Peyer's patch (tissue), 4 donors: ENCODE measurements at regions not wholly inside any gene's neighbourhood (a gene's known extent, or its start where the extent isn't known, plus 50 kb on each side); places are given as distances from the start of the nearest gene placed in this dataset.

Experiments
- DNase-seq, 3 donors: peaks; one replicate each; pipeline ENCODE4 v3.0.0-alpha.2; 2017 to 2019
- H3K27ac ChIP-seq, 4 donors: fragments of 200-600 bp; sonication (generic); one replicate each; pipeline ENCODE4 v1.5.1; 2016 to 2019
- H3K27me3 ChIP-seq, 2 donors: fragments of 200-600 bp; sonication (generic); one replicate each; pipeline ENCODE4 v1.5.1; 2019
- H3K36me3 ChIP-seq, 3 donors: fragments of 200-600 bp; sonication (generic); one replicate each; pipeline ENCODE4 v1.5.1; 2016 to 2019
- H3K4me1 ChIP-seq, 4 donors: fragments of 200-600 bp; sonication (generic); one replicate each; pipeline ENCODE4 v1.5.1; 2016 to 2019
- H3K4me3 ChIP-seq, 4 donors: fragments of 200-600 bp; sonication (generic); 1 replicate in 3 of 4; 2 replicates in 1 of 4; pipeline ENCODE4 v1.5.1; 2016 to 2019; ENCODE audit warnings: mild to moderate bottlenecking in 1 of 4
- H3K9me3 ChIP-seq, 4 donors: fragments of 200-600 bp; sonication (generic); one replicate each; pipeline ENCODE4 v1.5.1; 2016 to 2019; ENCODE audit warnings: mild to moderate bottlenecking in 1 of 4
- CTCF ChIP-seq, 6 experiments: fragments of 450-650 bp in 4 of 6; fragments of 200-600 bp in 2 of 6; sonication (generic) in 1 of 6; IDR thresholded peaks; one replicate each; pipeline ENCODE4 v1.5.1; 2017 to 2019; ENCODE audit warnings: antibody characterized with exemption in 6 of 6, mild to moderate bottlenecking in 3 of 6, moderate library complexity in 1 of 6
- POLR2A ChIP-seq, 2 donors: fragments of 450-650 bp; IDR thresholded peaks; one replicate each; pipeline ENCODE4 v1.5.1; 2017; ENCODE audit warnings: antibody characterized with exemption in 2 of 2, mild to moderate bottlenecking in 2 of 2, moderate library complexity in 2 of 2

- no peak overlapping the region for H3K27ac ChIP-seq
- no peak for DNase-seq
- H3K4me3 ChIP-seq = no peak overlapping the region
These were observed 125.1 kb upstream of the FGGY start for GRCh38 chr1:59171788-59172187.

DNA sequence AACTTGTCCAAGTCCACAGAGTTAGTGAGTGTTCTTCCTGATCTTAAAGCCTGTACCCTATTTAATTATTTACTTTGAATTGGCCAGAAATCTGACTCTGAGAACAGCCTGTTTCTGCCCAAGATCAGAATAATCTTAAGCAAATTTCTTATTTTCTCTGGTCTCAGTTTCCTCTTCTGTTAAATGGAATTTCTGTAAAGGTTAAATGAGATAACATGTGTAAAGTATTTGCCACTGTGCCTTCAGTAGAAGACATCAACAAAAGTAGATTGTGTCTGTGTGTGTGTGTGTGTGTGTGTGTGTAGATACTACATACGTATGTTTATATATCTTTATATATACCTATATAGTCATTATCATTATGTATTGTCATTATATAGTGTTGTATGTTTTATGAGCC is 124.2 kb upstream of the FGGY start:
- no peak for TF ChIP-seq POLR2A (IDR thresholded peaks at IDR 0.05)
- TF ChIP-seq CTCF (IDR thresholded peaks at IDR 0.05) = no peak
- no peak for DNase-seq
- H3K9me3 ChIP-seq = no peaks in the 10 kb centered on the region

More at GRCh38 chr1:59171788-59172187, 125.1 kb upstream of the FGGY start:
- Histone ChIP-seq H3K27me3 (no peaks in the 10 kb centered on the region), H3K4me1 (no peaks in the 10 kb centered on the region), H3K36me3 (no peaks in the 10 kb centered on the region), H3K9me3 (no peaks in the 10 kb centered on the region)
- TF ChIP-seq POLR2A (IDR thresholded peaks at IDR 0.05) = no peak
- TF ChIP-seq CTCF (IDR thresholded peaks at IDR 0.05) = no peak

GRCh38 chr1:59173721-59174120 is 123.2 kb upstream of the FGGY start:
- no peak overlapping the region for H3K27ac ChIP-seq
- no peak overlapping the region for H3K4me3 ChIP-seq
- TF ChIP-seq POLR2A (IDR thresholded peaks at IDR 0.05) = no peak
- no peak for TF ChIP-seq CTCF (IDR thresholded peaks at IDR 0.05)
- no peak for DNase-seq
- no peaks in the 10 kb centered on the region for H3K36me3 ChIP-seq
- H3K27me3 ChIP-seq = no peaks in the 10 kb centered on the region
- H3K4me1 ChIP-seq = no peaks in the 10 kb centered on the region
- no peaks in the 10 kb centered on the region for H3K9me3 ChIP-seq

More for the DNA sequence above, 124.2 kb upstream of the FGGY start:
- H3K4me3 ChIP-seq = no peak overlapping the region
- no peaks in the 10 kb centered on the region for H3K27me3 ChIP-seq
- H3K36me3 ChIP-seq = no peaks in the 10 kb centered on the region
- H3K27ac ChIP-seq = no peak overlapping the region
- no peaks in the 10 kb centered on the region for H3K4me1 ChIP-seq

DNA sequence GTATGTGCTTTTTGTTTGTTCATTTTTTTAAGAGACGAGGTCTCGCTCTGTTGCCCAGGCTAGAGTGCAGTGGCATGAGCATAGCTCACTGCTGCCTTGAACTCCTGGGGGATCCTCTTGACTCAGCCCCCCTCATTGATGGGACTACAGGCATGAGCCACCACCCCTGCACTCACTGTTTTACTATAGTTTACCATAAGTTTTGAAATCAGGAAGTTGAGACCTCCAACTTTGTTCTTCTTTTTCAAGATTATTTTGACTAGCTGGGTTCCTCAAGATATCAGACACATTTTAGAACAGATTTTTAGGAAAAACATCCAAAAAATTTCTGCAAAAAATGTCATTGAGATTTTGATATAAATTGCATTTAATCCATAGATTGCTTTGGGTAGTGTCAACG is 120.4 kb upstream of the FGGY start:
- H3K36me3 ChIP-seq = no peaks in the 10 kb centered on the region
- no peak overlapping the region for H3K4me3 ChIP-seq
- H3K9me3 ChIP-seq = no peaks in the 10 kb centered on the region
- H3K4me1 ChIP-seq = no peaks in the 10 kb centered on the region
- H3K27ac ChIP-seq = no peak overlapping the region
- TF ChIP-seq POLR2A (IDR thresholded peaks at IDR 0.05) (no peak), CTCF (IDR thresholded peaks at IDR 0.05) (no peak)
- H3K27me3 ChIP-seq = no peaks in the 10 kb centered on the region
- DNase-seq = no peak

DNA sequence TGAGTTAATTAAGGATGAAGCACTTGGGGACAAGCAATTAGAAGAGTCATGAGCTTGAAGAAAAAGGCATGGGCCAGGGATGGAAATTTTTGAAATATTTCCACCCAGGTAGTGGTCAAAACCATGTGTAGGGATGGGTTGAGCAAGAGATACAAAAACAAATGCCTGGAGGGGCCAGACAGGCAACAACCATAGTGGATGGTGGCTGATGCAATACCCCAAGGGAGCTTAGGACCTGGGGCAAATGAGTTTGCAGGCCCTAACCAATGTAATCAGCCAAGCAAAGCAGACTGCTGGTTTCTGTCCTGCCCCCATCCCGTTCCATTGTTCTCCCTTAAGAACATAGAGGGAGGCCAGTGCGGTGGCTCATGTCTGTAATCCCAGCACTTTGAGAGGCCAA is 119.1 kb upstream of the FGGY start:
- TF ChIP-seq POLR2A (IDR thresholded peaks at IDR 0.05) = no peak
- TF ChIP-seq CTCF (IDR thresholded peaks at IDR 0.05) = no peak
- no peak overlapping the region for H3K4me3 ChIP-seq
- peak overlapping the region in 1 of 4 donors; percentile 25 for H3K27ac ChIP-seq
- H3K27me3 ChIP-seq = no peaks in the 10 kb centered on the region
- no peaks in the 10 kb centered on the region for H3K9me3 ChIP-seq
- H3K36me3 ChIP-seq = no peaks in the 10 kb centered on the region
- no peaks in the 10 kb centered on the region for H3K4me1 ChIP-seq
- DNase-seq = no peak
